SK-N-SH (cell line): ENCODE measurements at regions not wholly inside any gene's neighbourhood (a gene's known extent, or its start where the extent isn't known, plus 50 kb on each side); places are given as distances from the start of the nearest gene placed in this dataset.

Experiments used
- CTCF ChIP-seq: fragments of 200-600 bp; sonication (generic); IDR thresholded peaks from 2 replicates; pipeline ENCODE4 v1.6.1; 2017; ENCODE audit warnings: antibody characterized with exemption, mild to moderate bottlenecking, moderate library complexity
- EZH2phosphoT487 ChIP-seq: fragments of 200-600 bp; sonication (generic); IDR thresholded peaks from 2 replicates; pipeline ENCODE4 v1.6.1; 2017; ENCODE audit warnings: low read depth, mixed run types, mild to moderate bottlenecking, antibody characterized with exemption, moderate library complexity, borderline replicate concordance
- FOSL2 ChIP-seq: IDR thresholded peaks from 2 replicates; pipeline ENCODE4 v1.4.0; 2012; ENCODE audit warnings: low read depth, mild to moderate bottlenecking, moderate library complexity, borderline replicate concordance
- JUND ChIP-seq: IDR thresholded peaks from 2 replicates; pipeline ENCODE4 v1.4.0; 2012
- MXI1 ChIP-seq: IDR thresholded peaks from 2 replicates; pipeline ENCODE4 v1.6.1; 2012; ENCODE audit warnings: mild to moderate bottlenecking, low read depth, low read length, improper control_type of control experiment
- NFIC ChIP-seq: IDR thresholded peaks from 2 replicates; pipeline ENCODE4 v1.4.0; 2012; ENCODE audit warnings: borderline replicate concordance
- NRF1 ChIP-seq: IDR thresholded peaks from 2 replicates; pipeline ENCODE4 v1.6.1; 2012; ENCODE audit warnings: low read depth, mild to moderate bottlenecking, low read length
- POLR2AphosphoS5 ChIP-seq: IDR thresholded peaks from 2 replicates; pipeline ENCODE4 v1.6.1; 2012; ENCODE audit warnings: low read depth, low read length
- RAD21 ChIP-seq: IDR thresholded peaks from 2 replicates; pipeline ENCODE4 v1.6.1; 2012; ENCODE audit warnings: mild to moderate bottlenecking, low read length
- RFX5 ChIP-seq: IDR thresholded peaks from 2 replicates; pipeline ENCODE4 v1.6.1; 2012; ENCODE audit warnings: mild to moderate bottlenecking, improper control_type of control experiment, low read length
- SIN3A ChIP-seq: IDR thresholded peaks from 2 replicates; pipeline ENCODE4 v1.6.1; 2012; ENCODE audit warnings: low read depth, mild to moderate bottlenecking, low read length, moderate library complexity, borderline replicate concordance
- TEAD4 ChIP-seq: IDR thresholded peaks from 2 replicates; pipeline ENCODE4 v1.4.0; 2012; ENCODE audit warnings: mild to moderate bottlenecking, borderline replicate concordance; ENCODE audit not compliant: insufficient read depth
- USF1 ChIP-seq: IDR thresholded peaks from 2 replicates; pipeline ENCODE4 v1.4.0; 2012; ENCODE audit warnings: low read depth, borderline replicate concordance

- TF ChIP-seq CTCF = no peak
- TF ChIP-seq RAD21 = no peak
- no peak for TF ChIP-seq POLR2AphosphoS5
- TF ChIP-seq JUND = no peak
- TF ChIP-seq TEAD4 = no peak
- TF ChIP-seq NRF1 = no peak
- TF ChIP-seq EZH2phosphoT487 = no peak
- TF ChIP-seq FOSL2 = no peak
- no peak for TF ChIP-seq USF1
- TF ChIP-seq SIN3A = no peak
- TF ChIP-seq NFIC = no peak
- TF ChIP-seq RFX5 = no peak
- TF ChIP-seq MXI1 = no peak
Observed at GRCh38 chr17:72580321-72581127, 459.7 kb downstream of the SOX9 start.
